ENCODE measurements at regions not wholly inside any gene's neighbourhood (a gene's known extent, or its start where the extent isn't known, plus 50 kb on each side); places are given as distances from the start of the nearest gene placed in this dataset.
"Not testable (repeated sequence)": the region's sequence is repeated elsewhere in the genome, so short reads cannot be mapped to it uniquely, and the experiment has no call there.

DNA sequence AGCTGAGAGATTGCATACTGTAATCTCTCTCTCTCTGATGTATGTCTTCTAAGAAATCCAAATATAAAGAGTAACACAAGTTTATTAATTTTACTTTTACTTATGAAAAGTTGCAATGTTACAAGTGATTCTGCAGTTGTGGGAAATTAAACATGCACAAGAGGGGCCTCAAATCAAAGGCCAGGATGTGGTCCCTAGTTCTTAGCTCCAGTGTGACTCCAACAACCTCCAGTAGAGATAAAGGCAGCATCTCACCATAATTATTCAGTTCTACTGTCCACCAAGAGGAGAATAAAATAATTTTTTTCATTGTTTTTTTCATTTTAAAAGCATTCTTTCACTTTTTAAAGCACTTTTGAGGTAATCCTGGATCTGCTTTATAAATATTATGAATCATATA lies 223.3 kb downstream of the RAP2B start:
- Mint-ChIP-seq H3K27me3 (no peaks in the 10 kb centered on the region), H3K27ac (no peak overlapping the region), H3K36me3 (no peaks in the 10 kb centered on the region), H3K9me3 (peaks cover 2% of the 10 kb centered on the region), H3K4me3 (no peak overlapping the region), H3K4me1 (peaks cover 2% of the 10 kb centered on the region)
- POLR2A ChIA-PET, result no interaction called here
- no peak for DNase-seq
- no peak for ATAC-seq (ENCODE audit: low read depth)

DNA sequence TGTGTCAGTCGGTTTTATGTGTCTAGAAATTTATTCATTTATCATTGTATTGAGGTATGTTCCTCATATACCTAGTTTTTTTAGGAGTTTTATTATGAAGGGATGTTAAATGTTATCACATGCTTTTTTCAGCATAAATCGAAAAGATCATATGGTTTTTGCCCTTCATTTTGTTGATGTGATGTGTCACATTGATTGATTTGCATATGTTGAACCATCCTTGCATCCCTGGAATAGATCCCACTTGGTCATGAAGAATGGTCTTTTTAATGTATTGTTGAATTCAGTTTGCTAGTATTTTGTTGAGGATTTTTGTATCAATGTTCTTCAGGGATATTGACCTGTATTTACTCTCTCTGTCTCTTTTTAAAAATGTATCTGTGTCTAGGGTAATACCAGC lies 230.3 kb downstream of the RAP2B start:
- POLR2A ChIA-PET, result no interaction called here
- Mint-ChIP-seq H3K4me3 (no peak overlapping the region), H3K36me3 (no peaks in the 10 kb centered on the region), H3K27me3 (no peaks in the 10 kb centered on the region), H3K4me1 (no peaks in the 10 kb centered on the region), H3K27ac (no peak overlapping the region), H3K9me3 (peaks cover 15% of the 10 kb centered on the region)
- DNase-seq (no peak), ATAC-seq (ENCODE audit: low read depth) (no peak)

DNA sequence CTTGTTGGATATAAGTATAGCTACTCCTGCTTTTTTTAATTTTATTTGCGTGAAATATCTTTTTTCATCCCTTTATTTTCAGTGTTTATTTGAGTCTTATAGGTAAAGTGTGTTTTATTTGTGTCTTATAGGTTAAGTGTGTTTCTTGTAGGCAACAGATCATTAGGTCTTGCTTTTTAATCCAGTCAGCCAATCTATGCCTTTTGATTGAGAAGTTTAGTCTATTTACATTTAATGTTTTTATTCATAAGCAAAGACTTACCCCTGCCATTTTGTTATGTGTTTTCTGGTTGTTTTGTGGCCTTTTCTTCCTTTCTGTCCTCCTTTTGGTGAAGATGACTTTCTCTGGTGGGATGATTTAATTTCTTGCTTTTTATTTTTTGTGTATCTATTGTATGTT lies 232.0 kb downstream of the RAP2B start:
- no peak overlapping the region for H3K4me3 Mint-ChIP-seq
- ATAC-seq (ENCODE audit: low read depth), result no peak
- peaks cover 3% of the 10 kb centered on the region for H3K4me1 Mint-ChIP-seq
- H3K9me3 Mint-ChIP-seq, result peaks cover 15% of the 10 kb centered on the region
- DNase-seq, result no peak
- H3K36me3 Mint-ChIP-seq, result peaks cover 2% of the 10 kb centered on the region
- POLR2A ChIA-PET, result no interaction called here
- no peaks in the 10 kb centered on the region for H3K27me3 Mint-ChIP-seq
- no peak overlapping the region for H3K27ac Mint-ChIP-seq

DNA sequence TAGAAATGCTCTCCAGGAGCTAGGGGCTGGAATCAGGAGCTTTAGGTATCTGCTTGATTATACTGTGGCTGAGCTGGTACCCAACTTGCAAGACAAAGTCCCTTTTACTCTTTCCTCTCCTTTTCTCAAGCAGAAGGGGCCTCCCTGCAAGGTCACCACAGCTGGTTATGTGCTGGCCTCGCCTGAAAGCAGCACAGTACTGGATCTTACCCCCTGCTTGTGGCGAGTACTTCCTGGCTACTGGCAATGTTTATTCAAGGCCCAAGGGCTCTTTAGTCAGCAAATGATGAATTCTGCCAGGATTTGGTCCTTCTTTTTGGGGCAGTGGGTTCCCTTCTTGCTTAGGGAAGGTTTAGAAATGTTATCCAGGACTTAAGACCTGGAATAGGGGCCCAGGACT lies 234.6 kb downstream of the RAP2B start:
- POLR2A ChIA-PET, result no interaction called here
- no peak for ATAC-seq (ENCODE audit: low read depth)
- H3K4me1 Mint-ChIP-seq, result peaks cover 16% of the 10 kb centered on the region
- H3K27me3 Mint-ChIP-seq, result no peaks in the 10 kb centered on the region
- H3K36me3 Mint-ChIP-seq, result peaks cover 6% of the 10 kb centered on the region
- peaks cover 15% of the 10 kb centered on the region for H3K9me3 Mint-ChIP-seq
- DNase-seq, result no peak
- no peak overlapping the region for H3K27ac Mint-ChIP-seq
- no peak overlapping the region for H3K4me3 Mint-ChIP-seq

DNA sequence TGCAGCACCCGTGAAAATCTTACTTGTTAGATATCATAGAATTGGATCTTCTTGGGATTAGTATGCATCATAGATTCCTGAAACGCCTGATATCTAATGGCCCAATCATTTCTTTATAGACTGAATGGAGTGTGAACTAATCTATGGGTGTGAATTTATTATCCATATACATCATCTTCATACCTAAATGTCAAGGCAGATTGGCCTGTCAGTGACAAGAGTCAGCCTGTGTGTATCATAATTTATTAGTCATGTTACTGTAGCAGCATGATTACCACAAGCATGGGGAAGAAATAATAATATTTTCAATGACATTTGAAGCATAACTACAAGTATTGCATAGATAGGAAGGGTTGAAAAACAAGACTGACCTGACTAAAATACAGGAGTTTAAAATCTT lies 235.8 kb downstream of the RAP2B start:
- Mint-ChIP-seq H3K27me3 (no peaks in the 10 kb centered on the region), H3K9me3 (peaks cover 8% of the 10 kb centered on the region), H3K4me1 (peaks cover 16% of the 10 kb centered on the region), H3K4me3 (no peak overlapping the region), H3K27ac (no peak overlapping the region), H3K36me3 (peaks cover 6% of the 10 kb centered on the region)
- POLR2A ChIA-PET, result no interaction called here
- ATAC-seq (ENCODE audit: low read depth), result no peak
- DNase-seq, result no peak

DNA sequence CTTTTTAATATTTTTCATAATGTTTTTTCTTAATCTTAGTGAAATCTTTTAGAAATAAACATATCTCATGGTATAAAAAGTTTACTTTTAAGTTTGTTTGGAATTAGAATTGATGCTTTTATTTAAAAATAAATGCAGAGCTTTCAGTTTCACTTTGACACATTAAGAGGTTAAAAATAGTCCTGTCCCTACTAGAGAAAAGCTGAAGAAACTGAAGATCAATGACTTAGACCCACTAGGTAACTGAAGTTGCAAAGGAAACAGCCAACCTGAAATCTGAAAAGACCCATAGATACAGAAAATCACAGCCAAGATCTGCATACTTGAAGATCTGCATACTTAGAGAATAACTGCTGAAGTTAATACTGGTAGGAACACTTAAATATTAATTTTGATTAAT lies 237.6 kb downstream of the RAP2B start:
- DNase-seq, result no peak
- peaks cover 6% of the 10 kb centered on the region for H3K36me3 Mint-ChIP-seq
- H3K27me3 Mint-ChIP-seq, result no peaks in the 10 kb centered on the region
- H3K4me3 Mint-ChIP-seq, result peak overlapping the region; percentile 62
- POLR2A ChIA-PET, result interaction anchor here (1.0 kb wide), 1 partner anchor 238 kb away, joined by 5 read pairs; no protein-coding TSS in a partner anchor
- no peaks in the 10 kb centered on the region for H3K9me3 Mint-ChIP-seq
- peak; percentile 85 for ATAC-seq (ENCODE audit: low read depth)
- peak overlapping the region; percentile 71 for H3K27ac Mint-ChIP-seq
- peaks cover 16% of the 10 kb centered on the region for H3K4me1 Mint-ChIP-seq

DNA sequence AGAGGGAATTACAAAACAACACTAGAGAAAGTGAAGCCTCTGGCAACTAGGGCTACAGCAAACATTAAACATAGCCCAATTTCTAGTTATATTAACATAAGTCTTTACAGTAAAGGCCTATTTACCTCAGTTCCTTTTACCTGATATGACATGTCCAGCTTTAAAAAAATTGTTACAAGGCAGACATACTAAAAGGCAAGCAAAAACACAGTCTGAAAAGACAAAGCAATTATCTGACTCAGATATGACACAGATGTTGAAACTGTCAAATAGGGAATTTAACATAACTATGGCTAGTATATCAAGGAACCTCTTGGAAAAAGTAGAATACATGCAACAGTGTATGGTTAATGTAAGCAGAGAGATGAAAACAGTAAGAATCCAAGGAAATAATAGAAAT lies 238.6 kb downstream of the RAP2B start:
- Mint-ChIP-seq H3K4me1 (peaks cover 16% of the 10 kb centered on the region), H3K27me3 (no peaks in the 10 kb centered on the region), H3K9me3 (no peaks in the 10 kb centered on the region), H3K4me3 (no peak overlapping the region), H3K36me3 (peaks cover 6% of the 10 kb centered on the region), H3K27ac (no peak overlapping the region)
- no peak for DNase-seq
- no peak for ATAC-seq (ENCODE audit: low read depth)
- POLR2A ChIA-PET, result no interaction called here

DNA sequence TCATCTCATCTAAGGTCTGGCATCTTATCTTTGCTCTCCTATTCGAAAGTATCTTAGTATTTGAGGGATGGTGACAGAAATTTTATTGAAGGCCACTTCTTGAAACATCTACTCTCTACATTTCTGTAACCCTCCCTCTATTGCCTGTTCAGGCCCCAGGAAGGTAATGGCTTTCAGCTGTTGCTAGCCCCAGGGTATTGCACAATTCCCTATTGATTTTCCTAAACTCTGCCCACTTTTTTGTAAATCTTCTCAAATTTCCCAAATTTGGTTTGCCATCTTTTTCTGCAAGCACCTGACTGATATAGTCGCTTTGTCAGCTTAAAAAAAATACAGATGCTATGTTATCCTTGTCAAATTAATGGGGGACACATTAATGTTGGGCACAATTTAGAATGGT lies 242.1 kb downstream of the RAP2B start:
- Mint-ChIP-seq H3K4me1 (peaks cover 12% of the 10 kb centered on the region), H3K27me3 (no peaks in the 10 kb centered on the region), H3K27ac (no peak overlapping the region), H3K9me3 (no peaks in the 10 kb centered on the region), H3K4me3 (no peak overlapping the region), H3K36me3 (peaks cover 4% of the 10 kb centered on the region)
- ATAC-seq (ENCODE audit: low read depth) (no peak), DNase-seq (no peak)
- POLR2A ChIA-PET, result interaction anchor here (0.6 kb wide), 1 partner anchor 352 kb away, joined by 3 read pairs; no protein-coding TSS in a partner anchor

DNA sequence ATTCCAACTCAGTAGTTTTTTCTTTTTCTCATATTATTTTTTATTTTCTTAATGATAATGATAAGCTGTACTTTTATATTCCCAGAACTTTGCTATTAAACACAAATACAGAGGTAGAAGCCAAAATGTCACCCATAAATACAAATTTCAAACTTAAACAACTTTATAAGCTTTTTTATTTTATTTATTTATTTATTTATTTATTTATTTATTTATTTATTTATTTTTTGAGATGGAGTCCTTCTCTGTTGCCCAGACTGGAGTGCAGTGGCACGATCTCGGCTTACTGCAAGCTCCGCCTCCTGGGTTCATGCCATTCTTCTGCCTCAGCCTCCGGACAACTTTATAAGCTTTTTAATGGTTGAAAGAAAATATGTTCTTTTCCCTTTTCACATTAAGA lies 243.3 kb downstream of the RAP2B start:
- ATAC-seq (ENCODE audit: low read depth); H3K27me3 Mint-ChIP-seq; POLR2A ChIA-PET; DNase-seq; H3K4me3 Mint-ChIP-seq; H3K9me3 Mint-ChIP-seq; H3K36me3 Mint-ChIP-seq; H3K27ac Mint-ChIP-seq; H3K4me1 Mint-ChIP-seq: not testable (repeated sequence)

DNA sequence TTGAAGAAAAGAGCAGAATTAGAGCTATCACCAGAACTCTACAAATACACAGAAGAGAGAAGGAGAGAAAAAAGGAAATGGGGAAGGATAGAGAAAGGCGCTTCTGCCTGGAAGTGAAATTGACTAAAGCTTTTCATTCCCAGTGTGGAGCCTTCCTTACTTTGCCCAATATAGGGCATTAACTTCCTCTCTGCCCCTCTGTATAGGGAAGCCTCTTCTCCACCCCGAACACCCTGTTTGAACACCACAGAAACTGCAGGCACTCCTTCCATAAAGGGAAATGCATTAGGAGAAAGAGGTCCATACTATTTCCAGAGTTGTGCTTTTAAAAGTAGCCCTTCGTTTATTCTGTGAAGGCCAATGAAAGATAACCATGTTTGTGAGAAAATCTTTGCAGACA lies 248.5 kb downstream of the RAP2B start:
- no peak for ATAC-seq (ENCODE audit: low read depth)
- H3K4me1 Mint-ChIP-seq, result peaks cover 1% of the 10 kb centered on the region
- H3K27ac Mint-ChIP-seq, result no peak overlapping the region
- no peaks in the 10 kb centered on the region for H3K27me3 Mint-ChIP-seq
- H3K4me3 Mint-ChIP-seq, result no peak overlapping the region
- no peaks in the 10 kb centered on the region for H3K9me3 Mint-ChIP-seq
- DNase-seq, result no peak
- H3K36me3 Mint-ChIP-seq, result no peaks in the 10 kb centered on the region
- POLR2A ChIA-PET, result no interaction called here

DNA sequence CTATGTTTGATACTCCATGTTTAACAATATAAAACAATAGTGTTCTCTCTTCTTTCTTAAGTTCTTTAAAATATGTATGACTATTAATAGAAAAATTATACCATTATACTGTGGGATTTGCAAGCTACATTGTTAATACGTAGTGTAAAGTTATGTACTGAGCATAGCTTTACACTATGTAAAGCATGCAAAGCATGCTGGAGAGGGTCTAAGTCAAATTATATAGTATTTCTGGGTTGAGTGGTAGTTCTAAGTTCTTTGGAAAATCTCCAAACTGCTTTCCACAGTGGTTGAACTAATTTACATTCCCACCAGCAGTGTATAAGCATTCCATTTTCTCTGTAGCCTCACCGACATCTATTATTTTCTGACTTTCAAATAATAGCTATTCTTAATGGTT lies 253.0 kb downstream of the RAP2B start:
- Mint-ChIP-seq H3K36me3 (peaks cover 2% of the 10 kb centered on the region), H3K27ac (no peak overlapping the region), H3K4me3 (no peak overlapping the region), H3K9me3 (peaks cover 9% of the 10 kb centered on the region), H3K27me3 (no peaks in the 10 kb centered on the region), H3K4me1 (peaks cover 1% of the 10 kb centered on the region)
- POLR2A ChIA-PET, result no interaction called here
- no peak for ATAC-seq (ENCODE audit: low read depth)
- DNase-seq, result no peak

DNA sequence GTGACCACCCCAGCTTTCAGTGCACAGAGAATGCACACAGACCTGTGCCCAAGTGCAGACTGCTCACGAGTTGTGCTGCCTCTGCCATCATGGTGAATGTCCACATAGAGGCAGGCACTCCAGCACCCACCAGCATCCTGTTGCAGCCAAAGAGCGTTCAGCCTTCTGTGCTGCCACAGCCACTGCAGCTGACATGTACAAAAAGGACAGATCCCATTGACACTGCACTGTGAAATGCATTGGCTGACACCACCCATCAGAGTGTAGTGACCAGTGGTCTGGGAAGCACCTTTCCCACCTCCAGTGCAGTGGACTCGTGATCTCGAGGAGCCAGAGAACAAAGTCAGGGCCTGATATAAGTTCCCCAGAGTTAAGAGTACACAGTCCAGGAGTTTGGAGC lies 260.3 kb downstream of the RAP2B start:
- POLR2A ChIA-PET, result no interaction called here
- Mint-ChIP-seq H3K9me3 (peaks cover 26% of the 10 kb centered on the region), H3K27me3 (no peaks in the 10 kb centered on the region), H3K4me3 (no peak overlapping the region), H3K36me3 (peaks cover 6% of the 10 kb centered on the region), H3K27ac (no peak overlapping the region), H3K4me1 (no peaks in the 10 kb centered on the region)
- DNase-seq, result no peak
- no peak for ATAC-seq (ENCODE audit: low read depth)

DNA sequence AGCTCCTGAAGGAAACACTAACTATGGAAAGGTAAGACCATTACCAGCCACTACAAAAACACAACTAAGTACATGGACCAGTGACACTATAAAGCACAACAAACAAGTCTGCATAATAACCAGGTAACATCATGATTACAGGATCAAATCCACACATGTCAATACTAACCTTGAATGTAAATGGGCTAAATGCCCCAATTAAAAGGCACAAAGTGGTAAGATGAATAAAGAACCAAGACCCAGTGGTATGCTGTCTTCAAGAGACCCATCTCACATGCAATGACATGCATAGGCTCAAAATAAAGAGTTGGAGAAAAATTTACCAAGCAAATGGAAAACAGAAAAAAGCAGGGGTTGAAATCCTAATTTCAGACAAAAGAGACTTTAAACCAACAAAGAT lies 261.8 kb downstream of the RAP2B start:
- POLR2A ChIA-PET; H3K4me3 Mint-ChIP-seq; H3K27ac Mint-ChIP-seq; H3K4me1 Mint-ChIP-seq; ATAC-seq (ENCODE audit: low read depth); DNase-seq; H3K27me3 Mint-ChIP-seq; H3K36me3 Mint-ChIP-seq: not testable (repeated sequence)
- peaks cover 23% of the 10 kb centered on the region for H3K9me3 Mint-ChIP-seq

DNA sequence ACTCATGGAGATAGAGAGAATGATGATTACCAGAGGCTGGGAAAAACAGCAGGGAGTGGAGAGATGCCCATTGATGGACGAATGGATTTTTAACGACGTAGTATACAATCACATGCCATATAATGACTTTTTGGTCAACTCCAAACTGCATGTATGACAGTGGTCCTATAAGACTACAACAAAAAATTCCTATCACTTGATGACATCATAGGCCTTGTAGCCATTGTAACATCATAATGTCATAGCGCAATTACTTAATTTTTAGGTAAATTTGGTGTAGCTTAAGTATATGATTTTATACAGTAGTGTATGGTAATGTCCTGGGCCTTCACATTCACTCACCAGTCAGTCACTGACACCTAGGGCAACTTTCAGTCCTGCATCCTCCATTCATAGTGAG lies 264.3 kb downstream of the RAP2B start:
- H3K9me3 Mint-ChIP-seq, result peaks cover 14% of the 10 kb centered on the region
- H3K4me3 Mint-ChIP-seq, result no peak overlapping the region
- ATAC-seq (ENCODE audit: low read depth) (no peak), DNase-seq (no peak)
- no peaks in the 10 kb centered on the region for H3K27me3 Mint-ChIP-seq
- POLR2A ChIA-PET, result no interaction called here
- no peaks in the 10 kb centered on the region for H3K4me1 Mint-ChIP-seq
- no peak overlapping the region for H3K27ac Mint-ChIP-seq
- H3K36me3 Mint-ChIP-seq, result peaks cover 3% of the 10 kb centered on the region

DNA sequence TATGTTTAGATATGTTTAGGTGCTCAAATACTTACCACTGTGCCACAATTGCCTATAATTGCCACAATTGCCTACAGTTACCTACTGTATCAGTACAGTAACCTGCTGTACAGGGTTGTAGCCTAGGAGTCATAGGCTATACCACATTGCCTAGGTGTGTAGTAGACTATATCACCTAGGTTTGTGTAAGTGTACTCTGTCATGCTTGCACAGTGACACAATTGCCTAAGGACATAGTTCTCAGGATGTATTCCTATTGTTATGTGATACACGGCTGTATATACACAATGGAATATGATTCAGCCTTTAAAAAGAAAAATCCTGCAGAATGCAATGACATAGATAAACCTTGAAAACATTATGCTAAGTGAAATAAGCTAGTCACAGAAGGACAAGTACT lies 264.8 kb downstream of the RAP2B start:
- POLR2A ChIA-PET, result no interaction called here
- no peak overlapping the region for H3K27ac Mint-ChIP-seq
- no peaks in the 10 kb centered on the region for H3K4me1 Mint-ChIP-seq
- H3K4me3 Mint-ChIP-seq, result no peak overlapping the region
- peaks cover 3% of the 10 kb centered on the region for H3K36me3 Mint-ChIP-seq
- DNase-seq, result no peak
- ATAC-seq (ENCODE audit: low read depth), result no peak
- H3K27me3 Mint-ChIP-seq, result no peaks in the 10 kb centered on the region
- H3K9me3 Mint-ChIP-seq, result peaks cover 14% of the 10 kb centered on the region
